CD8-positive, alpha-beta memory T cell (primary cell): ENCODE measurements at regions not wholly inside any gene's neighbourhood (a gene's known extent, or its start where the extent isn't known, plus 50 kb on each side); places are given as distances from the start of the nearest gene placed in this dataset.
"Not testable (repeated sequence)": the region's sequence is repeated elsewhere in the genome, so short reads cannot be mapped to it uniquely, and the experiment has no call there.

Experiments
- CTCF ChIA-PET: fragments of 350-600 bp; sonication (Branson Sonifier 250); formaldehyde crosslinking; loops from one replicate; lab custom pipeline; 2021; ENCODE audit warnings: antibody characterized with exemption; lab: Charles Lee
- POLR2A ChIA-PET: fragments of 350-600 bp; sonication (Branson Sonifier 250); formaldehyde crosslinking; loops from one replicate; lab custom pipeline; 2021; ENCODE audit warnings: antibody characterized with exemption; lab: Charles Lee
- DNase-seq, 5 donors: peaks; one replicate each; pipeline versions ENCODE4 v3.0.0 to v3.0.0-alpha.2; 2020 to 2022; ENCODE audit warnings: mixed read lengths in 1 of 5
- H3K27ac ChIP-seq: one replicate; pipeline ENCODE4 v1.7.0; 2013; ENCODE audit warnings: low read depth, mild to moderate bottlenecking, low read length, moderate library complexity
- H3K27me3 ChIP-seq: 2 replicates; pipeline ENCODE4 v1.7.0; 2013; ENCODE audit warnings: low read length, mild to moderate bottlenecking; ENCODE audit not compliant: insufficient read depth, poor library complexity, severe bottlenecking
- H3K36me3 ChIP-seq: 2 replicates; pipeline ENCODE4 v1.7.0; 2013; ENCODE audit warnings: mild to moderate bottlenecking, low read length, moderate library complexity; ENCODE audit not compliant: insufficient read depth
- H3K4me1 ChIP-seq: 2 replicates; pipeline ENCODE4 v1.7.0; 2013; ENCODE audit warnings: mild to moderate bottlenecking, low read length, moderate library complexity; ENCODE audit not compliant: insufficient read depth
- H3K4me3 ChIP-seq: 2 replicates; pipeline ENCODE4 v1.7.0; 2013; ENCODE audit warnings: mild to moderate bottlenecking, low read length
- H3K9me3 ChIP-seq: 2 replicates; pipeline ENCODE4 v1.7.0; 2013; ENCODE audit warnings: mild to moderate bottlenecking, low read length
- H3K27ac Mint-ChIP-seq, 8 donors: one replicate each; pipeline ENCODE4 v1.8.0; 2020 to 2021; ENCODE audit warnings: mixed read lengths in 8 of 8, mild to moderate bottlenecking in 6 of 8, inconsistent platforms in 3 of 8, moderate library complexity in 3 of 8
- H3K27me3 Mint-ChIP-seq, 2 donors: one replicate each; pipeline ENCODE4 v1.8.0; 2020 to 2021; ENCODE audit warnings: mixed read lengths in 2 of 2, mild to moderate bottlenecking in 1 of 2, moderate library complexity in 1 of 2
- H3K36me3 Mint-ChIP-seq, 3 donors: one replicate each; pipeline ENCODE4 v1.8.0; 2020 to 2021; ENCODE audit warnings: mixed read lengths in 3 of 3, inconsistent platforms in 1 of 3, mild to moderate bottlenecking in 1 of 3
- H3K4me1 Mint-ChIP-seq, 3 donors: one replicate each; pipeline ENCODE4 v1.8.0; 2020 to 2021; ENCODE audit warnings: mixed read lengths in 3 of 3, inconsistent platforms in 1 of 3, mild to moderate bottlenecking in 1 of 3
- H3K4me3 Mint-ChIP-seq, 7 donors: one replicate each; pipeline ENCODE4 v1.8.0; 2020 to 2021; ENCODE audit warnings: mixed read lengths in 7 of 7, mild to moderate bottlenecking in 6 of 7, moderate library complexity in 4 of 7, inconsistent platforms in 2 of 7
- H3K9me3 Mint-ChIP-seq, 5 donors: one replicate each; pipeline ENCODE4 v1.8.0; 2020 to 2022; ENCODE audit warnings: mixed read lengths in 5 of 5, mild to moderate bottlenecking in 3 of 5, moderate library complexity in 2 of 5, inconsistent platforms in 1 of 5

DNA sequence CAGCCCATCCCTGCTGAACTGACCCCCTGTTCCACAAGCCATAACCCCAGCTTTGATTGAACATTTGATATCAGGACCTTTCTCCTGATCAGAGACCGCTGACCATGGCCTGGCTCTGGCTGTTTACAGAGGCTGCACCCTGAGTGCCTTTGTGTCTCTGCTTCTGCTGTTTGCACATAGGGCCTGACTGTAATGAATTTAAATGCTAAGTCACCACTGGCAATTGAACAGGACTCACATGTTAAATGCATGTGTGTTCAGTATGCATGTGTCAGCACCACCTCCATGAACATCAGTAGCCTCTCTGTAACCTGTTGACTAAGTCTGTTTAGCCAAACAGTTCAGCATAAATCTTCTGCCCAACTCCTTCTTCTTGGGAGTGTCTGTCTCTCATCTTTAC lies 690.3 kb downstream of the TMEM121 start:
- no peak overlapping the region for H3K4me3 Mint-ChIP-seq
- CTCF ChIA-PET: no interaction called here
- no peak for DNase-seq
- Histone ChIP-seq H3K27me3 (no peaks in the 10 kb centered on the region), H3K36me3 (no peaks in the 10 kb centered on the region), H3K4me1 (no peaks in the 10 kb centered on the region), H3K27ac (no peak overlapping the region), H3K9me3 (no peaks in the 10 kb centered on the region), H3K4me3 (no peak overlapping the region)
- no peaks in the 10 kb centered on the region for H3K9me3 Mint-ChIP-seq
- peaks cover 0 to 5% (median 0%) of the 10 kb centered on the region in 3 donors for H3K4me1 Mint-ChIP-seq
- POLR2A ChIA-PET: no interaction called here
- peaks cover 19 to 49% of the 10 kb centered on the region in 2 donors for H3K27me3 Mint-ChIP-seq
- H3K27ac Mint-ChIP-seq: peak overlapping the region in 1 of 8 donors; percentile 58
- H3K36me3 Mint-ChIP-seq: no peaks in the 10 kb centered on the region

DNA sequence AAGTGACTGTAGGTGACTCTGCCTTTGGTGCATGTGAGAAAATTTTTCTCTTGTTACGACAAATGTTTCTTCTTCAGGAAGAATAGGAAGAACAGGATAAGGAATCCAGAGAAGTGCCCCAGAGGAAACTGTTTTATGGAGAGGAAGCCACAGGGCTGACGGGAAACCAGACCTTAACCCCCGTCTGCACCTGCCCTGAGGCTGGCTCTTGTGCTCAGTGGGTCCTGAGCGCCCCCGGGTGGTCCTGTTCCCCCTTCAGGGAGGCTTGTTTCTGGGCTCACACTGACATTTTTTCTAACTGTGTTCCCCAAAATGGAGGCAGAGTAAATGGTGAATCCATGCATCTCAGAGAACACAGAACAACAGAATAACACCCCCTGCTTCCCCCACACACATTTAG lies 691.8 kb downstream of the TMEM121 start:
- no peak for DNase-seq
- CTCF ChIA-PET: no interaction called here
- Mint-ChIP-seq H3K4me1 (peaks cover 0 to 13% (median 4%) of the 10 kb centered on the region in 3 donors), H3K9me3 (no peaks in the 10 kb centered on the region), H3K27me3 (peaks cover 19 to 51% of the 10 kb centered on the region in 2 donors), H3K36me3 (no peaks in the 10 kb centered on the region), H3K4me3 (no peak overlapping the region), H3K27ac (no peak overlapping the region)
- POLR2A ChIA-PET: no interaction called here
- Histone ChIP-seq H3K9me3 (no peaks in the 10 kb centered on the region), H3K27ac (no peak overlapping the region), H3K4me1 (peaks cover 3% of the 10 kb centered on the region), H3K4me3 (no peak overlapping the region), H3K36me3 (no peaks in the 10 kb centered on the region), H3K27me3 (no peaks in the 10 kb centered on the region)

DNA sequence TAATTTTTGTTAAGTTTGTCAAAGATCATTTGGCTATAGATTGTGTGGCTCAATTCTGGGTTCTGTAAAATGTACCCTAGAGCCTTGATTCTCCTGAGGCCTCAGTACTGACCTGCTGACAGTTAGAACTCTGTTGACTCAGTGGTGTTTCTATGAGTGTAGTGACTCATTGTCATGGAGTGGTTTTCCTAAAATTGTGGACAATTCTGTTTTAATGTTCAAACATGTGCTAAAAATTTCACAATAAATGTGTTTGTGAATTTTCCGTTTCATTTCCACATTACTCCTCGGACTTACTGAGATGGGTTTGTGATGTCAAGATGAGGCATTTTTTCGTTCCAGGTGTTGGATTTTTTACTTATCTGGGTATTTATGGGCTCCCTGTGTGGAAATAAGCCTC lies 695.9 kb downstream of the TMEM121 start:
- Mint-ChIP-seq H3K9me3 (no peaks in the 10 kb centered on the region), H3K27ac (peak overlapping the region in 1 of 8 donors; percentile 88), H3K27me3 (peaks cover 15 to 36% of the 10 kb centered on the region in 2 donors), H3K4me1 (peaks cover 13 to 28% (median 14%) of the 10 kb centered on the region in 3 donors), H3K36me3 (no peaks in the 10 kb centered on the region), H3K4me3 (no peak overlapping the region)
- no peak for DNase-seq
- CTCF ChIA-PET: no interaction called here
- Histone ChIP-seq H3K27ac (no peak overlapping the region), H3K4me1 (peaks cover 18% of the 10 kb centered on the region), H3K36me3 (no peaks in the 10 kb centered on the region), H3K9me3 (no peaks in the 10 kb centered on the region), H3K4me3 (no peak overlapping the region), H3K27me3 (no peaks in the 10 kb centered on the region)
- POLR2A ChIA-PET: no interaction called here

DNA sequence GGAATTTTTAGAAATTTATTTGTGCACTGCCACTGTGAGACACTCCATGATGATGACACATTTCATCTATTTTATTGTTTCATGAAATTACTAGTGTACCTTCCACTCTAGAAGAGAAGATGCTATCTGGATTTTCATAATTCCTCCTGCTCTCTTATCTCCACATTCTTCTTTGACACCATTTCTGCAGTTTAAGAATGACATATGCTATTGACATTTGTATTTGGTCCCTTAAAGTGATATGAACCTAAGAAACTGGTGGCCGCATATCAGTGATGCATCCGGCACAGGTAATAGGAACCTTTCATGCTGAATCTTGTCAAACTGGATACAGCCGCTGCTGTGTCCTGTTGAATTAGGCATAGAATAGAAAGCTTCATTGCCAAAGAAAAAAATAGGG lies 696.3 kb downstream of the TMEM121 start:
- H3K27ac ChIP-seq: no peak overlapping the region
- POLR2A ChIA-PET: no interaction called here
- H3K4me3 ChIP-seq: no peak overlapping the region
- Mint-ChIP-seq H3K4me3 (peak overlapping the region in 2 of 7 donors; percentile 4 to 26), H3K27ac (peak overlapping the region in 2 of 8 donors; percentile 72 to 88), H3K36me3 (no peaks in the 10 kb centered on the region), H3K27me3 (peaks cover 15 to 33% of the 10 kb centered on the region in 2 donors), H3K9me3 (no peaks in the 10 kb centered on the region), H3K4me1 (peaks cover 13 to 28% (median 14%) of the 10 kb centered on the region in 3 donors)
- no peaks in the 10 kb centered on the region for H3K9me3 ChIP-seq
- H3K27me3 ChIP-seq: no peaks in the 10 kb centered on the region
- no peaks in the 10 kb centered on the region for H3K36me3 ChIP-seq
- CTCF ChIA-PET: interaction anchor here (1.2 kb wide), 2 partner anchors 11 kb away, joined by 3 read pairs; no protein-coding TSS in a partner anchor
- H3K4me1 ChIP-seq: peaks cover 21% of the 10 kb centered on the region
- no peak for DNase-seq

DNA sequence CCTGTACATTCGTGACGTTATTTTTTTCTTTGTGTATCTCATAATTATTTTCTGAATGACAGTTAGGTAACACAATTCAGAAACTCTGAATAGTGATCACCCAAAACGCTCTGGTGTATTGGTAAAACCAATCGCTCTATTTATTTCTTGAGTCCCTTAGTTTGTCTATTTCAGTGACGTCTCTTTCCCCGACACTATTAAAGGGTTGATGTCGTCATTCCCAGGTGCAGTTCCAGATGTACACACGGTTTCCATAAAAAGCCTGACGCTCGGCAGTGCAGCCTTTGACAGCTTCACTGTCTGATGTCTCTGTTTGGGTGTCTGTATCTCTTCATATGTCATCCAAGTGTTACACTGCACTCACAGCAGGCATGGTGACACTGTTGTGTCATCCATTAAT lies 701.4 kb downstream of the TMEM121 start:
- Mint-ChIP-seq H3K27ac (no peak overlapping the region), H3K36me3 (no peaks in the 10 kb centered on the region), H3K4me3 (no peak overlapping the region), H3K9me3 (no peaks in the 10 kb centered on the region), H3K4me1 (peaks cover 15 to 31% (median 20%) of the 10 kb centered on the region in 3 donors), H3K27me3 (peaks cover 15 to 21% of the 10 kb centered on the region in 2 donors)
- POLR2A ChIA-PET: no interaction called here
- Histone ChIP-seq H3K27me3 (no peaks in the 10 kb centered on the region), H3K9me3 (no peaks in the 10 kb centered on the region), H3K36me3 (no peaks in the 10 kb centered on the region), H3K4me3 (no peak overlapping the region), H3K4me1 (peaks cover 46% of the 10 kb centered on the region), H3K27ac (no peak overlapping the region)
- CTCF ChIA-PET: no interaction called here
- DNase-seq: no peak

DNA sequence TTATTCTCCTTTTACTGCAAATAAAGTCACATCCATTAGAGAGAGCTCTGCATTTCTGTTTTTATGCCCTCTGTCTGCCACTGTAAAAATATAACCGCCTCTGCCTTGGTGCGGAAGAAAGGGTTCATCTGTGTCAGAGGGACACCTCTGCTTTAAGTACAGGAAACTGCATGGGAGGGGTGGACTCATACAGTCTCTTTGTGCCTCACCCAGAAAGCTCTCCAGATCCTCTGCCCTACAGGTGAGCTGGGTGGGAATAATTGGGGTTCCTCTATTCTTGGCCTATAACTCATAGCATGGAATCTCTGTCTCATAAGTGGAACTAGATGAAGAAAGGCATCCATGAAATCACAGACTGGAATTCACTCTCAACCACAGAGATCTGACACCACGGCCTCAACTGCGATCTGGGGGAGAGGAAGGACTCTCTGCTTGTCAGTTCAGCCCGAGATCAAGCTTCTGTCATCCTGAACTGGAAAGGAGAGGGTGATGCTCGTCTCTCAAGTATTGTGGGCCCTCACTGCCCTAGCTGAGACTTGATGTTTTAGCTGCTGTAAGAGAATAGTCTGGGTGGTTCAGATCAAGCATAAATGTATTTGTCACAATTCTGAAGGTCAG lies 702.3 kb downstream of the TMEM121 start:
- peaks cover 16 to 21% of the 10 kb centered on the region in 2 donors for H3K27me3 Mint-ChIP-seq
- H3K4me3 Mint-ChIP-seq: peak overlapping the region in 4 of 7 donors; percentile 3 to 65 (median 34)
- H3K36me3 Mint-ChIP-seq: no peaks in the 10 kb centered on the region
- H3K4me3 ChIP-seq: peak overlapping the region; percentile 8
- no peaks in the 10 kb centered on the region for H3K36me3 ChIP-seq
- peaks cover 14 to 28% (median 20%) of the 10 kb centered on the region in 3 donors for H3K4me1 Mint-ChIP-seq
- H3K4me1 ChIP-seq: peaks cover 39% of the 10 kb centered on the region
- no peaks in the 10 kb centered on the region for H3K9me3 ChIP-seq
- H3K27ac ChIP-seq: no peak overlapping the region
- DNase-seq: peak in 2 of 5 donors; percentile 11 to 71
- peak overlapping the region in 7 of 8 donors; percentile 4 to 79 (median 24) for H3K27ac Mint-ChIP-seq
- ChIA-PET POLR2A (no interaction called here), CTCF (no interaction called here)
- H3K27me3 ChIP-seq: no peaks in the 10 kb centered on the region
- no peaks in the 10 kb centered on the region for H3K9me3 Mint-ChIP-seq

DNA sequence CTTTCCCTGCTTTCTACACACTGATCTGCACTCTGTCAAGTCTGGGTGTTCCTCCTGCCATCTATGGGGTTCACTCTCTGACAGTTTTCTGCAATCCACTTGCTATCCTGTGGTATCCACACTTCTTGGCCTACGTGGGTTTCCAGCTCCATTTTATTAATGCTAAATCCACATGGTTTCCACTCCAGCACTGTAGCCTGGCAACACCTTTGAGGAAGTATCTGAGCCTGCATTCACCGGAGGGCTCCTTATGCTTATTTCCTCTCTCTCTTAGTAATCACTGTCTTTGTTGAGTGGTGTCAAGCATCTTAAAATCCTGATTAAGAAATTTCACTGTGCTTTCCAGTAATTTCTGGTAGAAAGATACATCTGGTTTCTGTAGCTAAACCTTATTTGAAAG lies 703.7 kb downstream of the TMEM121 start:
- peaks cover 40% of the 10 kb centered on the region for H3K4me1 ChIP-seq
- no peaks in the 10 kb centered on the region for H3K36me3 ChIP-seq
- no peaks in the 10 kb centered on the region for H3K9me3 ChIP-seq
- DNase-seq: no peak
- Mint-ChIP-seq H3K4me3 (no peak overlapping the region), H3K27ac (no peak overlapping the region), H3K4me1 (peaks cover 12 to 27% (median 19%) of the 10 kb centered on the region in 3 donors), H3K9me3 (no peaks in the 10 kb centered on the region), H3K36me3 (no peaks in the 10 kb centered on the region), H3K27me3 (peaks cover 16 to 21% of the 10 kb centered on the region in 2 donors)
- H3K27me3 ChIP-seq: no peaks in the 10 kb centered on the region
- H3K27ac ChIP-seq: no peak overlapping the region
- H3K4me3 ChIP-seq: peak overlapping the region; percentile 36
- POLR2A ChIA-PET: no interaction called here
- CTCF ChIA-PET: no interaction called here

DNA sequence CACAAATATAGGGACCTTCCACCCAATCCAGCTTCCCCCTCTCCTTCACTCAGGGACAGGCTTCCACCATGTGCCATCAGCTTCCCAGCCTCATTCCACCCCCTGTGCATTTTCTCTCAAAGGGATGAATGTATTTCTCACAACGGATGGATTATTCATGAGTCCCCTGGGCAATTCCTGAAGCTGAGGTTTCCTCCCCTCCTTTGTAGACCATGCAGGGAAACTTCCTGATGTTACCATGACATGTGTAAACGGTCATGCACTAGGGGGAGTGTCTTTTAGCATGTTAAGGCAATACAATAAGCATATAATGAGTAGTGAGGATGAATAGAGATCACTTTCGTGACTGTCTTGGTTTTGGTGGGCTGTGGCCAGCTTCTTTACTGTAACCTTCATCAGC lies 706.8 kb downstream of the TMEM121 start:
- DNase-seq, H3K36me3 ChIP-seq, H3K27me3 ChIP-seq, H3K36me3 Mint-ChIP-seq, POLR2A ChIA-PET, H3K4me3 Mint-ChIP-seq, H3K27ac Mint-ChIP-seq, H3K27ac ChIP-seq, H3K9me3 ChIP-seq, H3K4me3 ChIP-seq, H3K9me3 Mint-ChIP-seq: not testable (repeated sequence)
- H3K4me1 Mint-ChIP-seq: peaks cover 16 to 34% (median 25%) of the 10 kb centered on the region in 3 donors
- H3K4me1 ChIP-seq: peaks cover 29% of the 10 kb centered on the region
- CTCF ChIA-PET: interaction anchor here (0.9 to 1.7 kb wide), 2 partner anchors 10 to 23 kb away, joined by 3 read pairs; no protein-coding TSS in a partner anchor
- H3K27me3 Mint-ChIP-seq: peaks cover 20 to 32% of the 10 kb centered on the region in 2 donors
